ENCODE measurements at regions not wholly inside any gene's neighbourhood (a gene's known extent, or its start where the extent isn't known, plus 50 kb on each side); places are given as distances from the start of the nearest gene placed in this dataset.

GRCh38 chr11:45411228-45411946, 125.2 kb upstream of the SYT13 start:
- no peak for DNase-seq (ENCODE audit: low spot score)
- TF ChIP-seq, protein P1, sequence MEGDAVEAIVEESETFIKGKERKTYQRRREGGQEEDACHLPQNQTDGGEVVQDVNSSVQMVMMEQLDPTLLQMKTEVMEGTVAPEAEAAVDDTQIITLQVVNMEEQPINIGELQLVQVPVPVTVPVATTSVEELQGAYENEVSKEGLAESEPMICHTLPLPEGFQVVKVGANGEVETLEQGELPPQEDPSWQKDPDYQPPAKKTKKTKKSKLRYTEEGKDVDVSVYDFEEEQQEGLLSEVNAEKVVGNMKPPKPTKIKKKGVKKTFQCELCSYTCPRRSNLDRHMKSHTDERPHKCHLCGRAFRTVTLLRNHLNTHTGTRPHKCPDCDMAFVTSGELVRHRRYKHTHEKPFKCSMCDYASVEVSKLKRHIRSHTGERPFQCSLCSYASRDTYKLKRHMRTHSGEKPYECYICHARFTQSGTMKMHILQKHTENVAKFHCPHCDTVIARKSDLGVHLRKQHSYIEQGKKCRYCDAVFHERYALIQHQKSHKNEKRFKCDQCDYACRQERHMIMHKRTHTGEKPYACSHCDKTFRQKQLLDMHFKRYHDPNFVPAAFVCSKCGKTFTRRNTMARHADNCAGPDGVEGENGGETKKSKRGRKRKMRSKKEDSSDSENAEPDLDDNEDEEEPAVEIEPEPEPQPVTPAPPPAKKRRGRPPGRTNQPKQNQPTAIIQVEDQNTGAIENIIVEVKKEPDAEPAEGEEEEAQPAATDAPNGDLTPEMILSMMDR (conservative IDR thresholded peaks at IDR 0.05; ENCODE audit: low read length) = no peak
- no peak for TF ChIP-seq EZH2phosphoT487 (IDR thresholded peaks at IDR 0.05; ENCODE audit: borderline replicate concordance, low read depth, low read length)
- POLR2A ChIA-PET = no interaction called here
- H3K27ac ChIP-seq (ENCODE audit: low read depth, low read length, poor library complexity, severe bottlenecking) = no peak overlapping the region
- no peak overlapping the region for H3K4me3 ChIP-seq (ENCODE audit: low read depth, low read length, poor library complexity, severe bottlenecking)
- H4K20me1 ChIP-seq (ENCODE audit: insufficient read depth, low read length) = no peaks in the 10 kb centered on the region
- H3K4me1 ChIP-seq (ENCODE audit: insufficient read depth, low read length, poor library complexity, severe bottlenecking) = no peaks in the 10 kb centered on the region
- H3K79me2 ChIP-seq (ENCODE audit: insufficient read depth, low read depth, low read length) = no peaks in the 10 kb centered on the region
- no peaks in the 10 kb centered on the region for H3K36me3 ChIP-seq (ENCODE audit: insufficient read depth, low read length)
- no TSS peak for BruUV-seq (replicated peaks)
- H3K9me2 ChIP-seq (ENCODE audit: insufficient read depth, low read length) = no peaks in the 10 kb centered on the region
- H3K4me2 ChIP-seq (ENCODE audit: low read length) = no peak overlapping the region
- intact Hi-C loops (cut with micrococcal nuclease; ENCODE audit: unreplicated experiment) = no loop called here
- CTCF ChIA-PET (ENCODE audit: unreplicated experiment) = no interaction called here
- H3K9me3 ChIP-seq (ENCODE audit: low read length) = no peaks in the 10 kb centered on the region
- no peak overlapping the region for H2AFZ ChIP-seq (ENCODE audit: low read length)

- ChIA-PET CTCF (ENCODE audit: unreplicated experiment) (no interaction called here), POLR2A (no interaction called here)
- Histone ChIP-seq H2AFZ (ENCODE audit: low read length) (no peak overlapping the region), H3K4me3 (ENCODE audit: low read depth, low read length, poor library complexity, severe bottlenecking) (no peak overlapping the region), H3K79me2 (ENCODE audit: insufficient read depth, low read depth, low read length) (no peaks in the 10 kb centered on the region), H3K4me1 (ENCODE audit: insufficient read depth, low read length, poor library complexity, severe bottlenecking) (no peaks in the 10 kb centered on the region), H4K20me1 (ENCODE audit: insufficient read depth, low read length) (no peaks in the 10 kb centered on the region), H3K27ac (ENCODE audit: low read depth, low read length, poor library complexity, severe bottlenecking) (no peak overlapping the region), H3K9me3 (ENCODE audit: low read length) (no peaks in the 10 kb centered on the region), H3K4me2 (ENCODE audit: low read length) (no peak overlapping the region), H3K9me2 (ENCODE audit: insufficient read depth, low read length) (no peaks in the 10 kb centered on the region), H3K36me3 (ENCODE audit: insufficient read depth, low read length) (no peaks in the 10 kb centered on the region)
- intact Hi-C loops (cut with micrococcal nuclease; ENCODE audit: unreplicated experiment) = no loop called here
- BruUV-seq (replicated peaks) = no TSS peak
- TF ChIP-seq, protein P1 (conservative IDR thresholded peaks at IDR 0.05; ENCODE audit: low read length) = no peak
- no peak for TF ChIP-seq EZH2phosphoT487 (IDR thresholded peaks at IDR 0.05; ENCODE audit: borderline replicate concordance, low read depth, low read length)
- no peak for DNase-seq (ENCODE audit: low spot score)
Observed at GRCh38 chr11:45410391-45411227, 124.5 kb upstream of the SYT13 start.

DNA sequence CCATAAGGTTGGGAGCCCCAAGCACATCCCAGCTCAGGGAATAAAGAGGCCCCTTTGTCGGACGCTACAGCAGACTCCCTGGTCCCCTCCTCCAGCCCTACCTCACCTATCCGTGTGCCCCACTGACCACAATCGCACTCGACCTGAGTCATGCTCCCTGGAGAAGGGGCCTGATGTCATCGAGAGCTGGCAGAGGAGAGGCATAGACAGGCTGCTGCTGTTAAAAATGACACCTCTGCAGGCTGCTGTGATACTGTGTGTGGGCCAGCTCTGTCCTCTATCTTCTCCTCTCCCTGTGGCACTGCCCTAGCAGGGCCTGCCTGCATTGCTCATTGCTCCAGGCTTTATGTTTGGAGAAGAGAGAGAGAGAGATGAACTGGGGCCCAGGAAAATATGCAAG, 123.4 kb upstream of the SYT13 start:
- Histone ChIP-seq H3K9me2 (ENCODE audit: insufficient read depth, low read length) (no peaks in the 10 kb centered on the region), H3K27ac (ENCODE audit: low read depth, low read length, poor library complexity, severe bottlenecking) (no peak overlapping the region), H4K20me1 (ENCODE audit: insufficient read depth, low read length) (no peaks in the 10 kb centered on the region), H2AFZ (ENCODE audit: low read length) (no peak overlapping the region), H3K79me2 (ENCODE audit: insufficient read depth, low read depth, low read length) (no peaks in the 10 kb centered on the region), H3K9me3 (ENCODE audit: low read length) (no peaks in the 10 kb centered on the region), H3K4me3 (ENCODE audit: low read depth, low read length, poor library complexity, severe bottlenecking) (no peak overlapping the region), H3K36me3 (ENCODE audit: insufficient read depth, low read length) (no peaks in the 10 kb centered on the region), H3K4me2 (ENCODE audit: low read length) (no peak overlapping the region), H3K4me1 (ENCODE audit: insufficient read depth, low read length, poor library complexity, severe bottlenecking) (no peaks in the 10 kb centered on the region)
- CTCF ChIA-PET (ENCODE audit: unreplicated experiment) = no interaction called here
- intact Hi-C loops (cut with micrococcal nuclease; ENCODE audit: unreplicated experiment) = no loop called here
- POLR2A ChIA-PET = no interaction called here
- no peak for DNase-seq (ENCODE audit: low spot score)
- TF ChIP-seq EZH2phosphoT487 (IDR thresholded peaks at IDR 0.05; ENCODE audit: borderline replicate concordance, low read depth, low read length) = no peak
- TF ChIP-seq, protein P1 (conservative IDR thresholded peaks at IDR 0.05; ENCODE audit: low read length) = no peak
- BruUV-seq (replicated peaks) = no TSS peak
